ENCODE measurements at regions not wholly inside any gene's neighbourhood (a gene's known extent, or its start where the extent isn't known, plus 50 kb on each side); places are given as distances from the start of the nearest gene placed in this dataset.

- Histone ChIP-seq H3K27ac (ENCODE audit: low read depth, low read length, poor library complexity, severe bottlenecking) (no peak overlapping the region), H3K4me3 (ENCODE audit: low read depth, low read length, poor library complexity, severe bottlenecking) (no peak overlapping the region), H4K20me1 (ENCODE audit: insufficient read depth, low read length) (no peaks in the 10 kb centered on the region), H3K9me2 (ENCODE audit: insufficient read depth, low read length) (no peaks in the 10 kb centered on the region), H3K79me2 (ENCODE audit: insufficient read depth, low read depth, low read length) (no peaks in the 10 kb centered on the region), H2AFZ (ENCODE audit: low read length) (no peak overlapping the region), H3K9me3 (ENCODE audit: low read length) (no peaks in the 10 kb centered on the region), H3K4me1 (ENCODE audit: insufficient read depth, low read length, poor library complexity, severe bottlenecking) (no peaks in the 10 kb centered on the region), H3K4me2 (ENCODE audit: low read length) (no peak overlapping the region), H3K36me3 (ENCODE audit: insufficient read depth, low read length) (no peaks in the 10 kb centered on the region)
- ChIA-PET POLR2A (no interaction called here), CTCF (ENCODE audit: unreplicated experiment) (no interaction called here)
- DNase-seq (ENCODE audit: low spot score): no peak
- BruUV-seq (replicated peaks): no TSS peak
- TF ChIP-seq, protein P1, sequence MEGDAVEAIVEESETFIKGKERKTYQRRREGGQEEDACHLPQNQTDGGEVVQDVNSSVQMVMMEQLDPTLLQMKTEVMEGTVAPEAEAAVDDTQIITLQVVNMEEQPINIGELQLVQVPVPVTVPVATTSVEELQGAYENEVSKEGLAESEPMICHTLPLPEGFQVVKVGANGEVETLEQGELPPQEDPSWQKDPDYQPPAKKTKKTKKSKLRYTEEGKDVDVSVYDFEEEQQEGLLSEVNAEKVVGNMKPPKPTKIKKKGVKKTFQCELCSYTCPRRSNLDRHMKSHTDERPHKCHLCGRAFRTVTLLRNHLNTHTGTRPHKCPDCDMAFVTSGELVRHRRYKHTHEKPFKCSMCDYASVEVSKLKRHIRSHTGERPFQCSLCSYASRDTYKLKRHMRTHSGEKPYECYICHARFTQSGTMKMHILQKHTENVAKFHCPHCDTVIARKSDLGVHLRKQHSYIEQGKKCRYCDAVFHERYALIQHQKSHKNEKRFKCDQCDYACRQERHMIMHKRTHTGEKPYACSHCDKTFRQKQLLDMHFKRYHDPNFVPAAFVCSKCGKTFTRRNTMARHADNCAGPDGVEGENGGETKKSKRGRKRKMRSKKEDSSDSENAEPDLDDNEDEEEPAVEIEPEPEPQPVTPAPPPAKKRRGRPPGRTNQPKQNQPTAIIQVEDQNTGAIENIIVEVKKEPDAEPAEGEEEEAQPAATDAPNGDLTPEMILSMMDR (conservative IDR thresholded peaks at IDR 0.05; ENCODE audit: low read length): no peak
- TF ChIP-seq EZH2phosphoT487 (IDR thresholded peaks at IDR 0.05; ENCODE audit: borderline replicate concordance, low read depth, low read length): no peak
- intact Hi-C loops (cut with micrococcal nuclease; ENCODE audit: unreplicated experiment): no loop called here
These were observed 100.7 kb upstream of the KCTD3 start for GRCh38 chr1:215466361-215466760.

- ChIA-PET CTCF (ENCODE audit: unreplicated experiment) (no interaction called here), POLR2A (no interaction called here)
- Histone ChIP-seq H3K4me3 (ENCODE audit: low read depth, low read length, poor library complexity, severe bottlenecking) (no peak overlapping the region), H2AFZ (ENCODE audit: low read length) (no peak overlapping the region), H4K20me1 (ENCODE audit: insufficient read depth, low read length) (no peaks in the 10 kb centered on the region), H3K4me2 (ENCODE audit: low read length) (no peak overlapping the region), H3K4me1 (ENCODE audit: insufficient read depth, low read length, poor library complexity, severe bottlenecking) (no peaks in the 10 kb centered on the region), H3K9me2 (ENCODE audit: insufficient read depth, low read length) (no peaks in the 10 kb centered on the region), H3K27ac (ENCODE audit: low read depth, low read length, poor library complexity, severe bottlenecking) (no peak overlapping the region), H3K9me3 (ENCODE audit: low read length) (no peaks in the 10 kb centered on the region), H3K36me3 (ENCODE audit: insufficient read depth, low read length) (no peaks in the 10 kb centered on the region), H3K79me2 (ENCODE audit: insufficient read depth, low read depth, low read length) (no peaks in the 10 kb centered on the region)
- TF ChIP-seq EZH2phosphoT487 (IDR thresholded peaks at IDR 0.05; ENCODE audit: borderline replicate concordance, low read depth, low read length): no peak
- TF ChIP-seq, protein P1 (conservative IDR thresholded peaks at IDR 0.05; ENCODE audit: low read length): no peak
- no TSS peak for BruUV-seq (replicated peaks)
- intact Hi-C loops (cut with micrococcal nuclease; ENCODE audit: unreplicated experiment): no loop called here
- DNase-seq (ENCODE audit: low spot score): no peak
These were observed 95.6 kb upstream of the KCTD3 start for GRCh38 chr1:215471463-215471862.

DNA sequence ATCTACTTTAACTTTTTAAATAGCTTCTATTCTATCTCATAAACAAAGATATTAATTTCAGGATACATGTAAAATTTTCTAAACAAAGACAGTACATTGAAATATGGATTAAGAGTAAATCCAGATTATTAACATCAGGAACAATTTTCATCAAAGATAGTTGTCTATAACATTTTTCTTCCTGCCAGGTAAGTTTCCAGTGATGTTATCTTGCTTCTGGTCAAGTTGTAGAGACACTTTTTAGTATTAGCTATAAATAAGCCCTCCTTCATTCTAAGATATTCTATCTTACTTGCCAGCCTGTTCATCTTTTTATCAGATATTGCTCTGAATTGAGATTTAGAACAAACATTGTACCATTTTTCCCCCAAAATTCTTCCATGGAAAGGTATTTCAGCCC is 94.4 kb upstream of the KCTD3 start:
- Histone ChIP-seq H3K9me3 (ENCODE audit: low read length) (no peaks in the 10 kb centered on the region), H3K27ac (ENCODE audit: low read depth, low read length, poor library complexity, severe bottlenecking) (no peak overlapping the region), H4K20me1 (ENCODE audit: insufficient read depth, low read length) (no peaks in the 10 kb centered on the region), H3K79me2 (ENCODE audit: insufficient read depth, low read depth, low read length) (no peaks in the 10 kb centered on the region), H3K4me3 (ENCODE audit: low read depth, low read length, poor library complexity, severe bottlenecking) (no peak overlapping the region), H2AFZ (ENCODE audit: low read length) (no peak overlapping the region), H3K4me1 (ENCODE audit: insufficient read depth, low read length, poor library complexity, severe bottlenecking) (no peaks in the 10 kb centered on the region), H3K36me3 (ENCODE audit: insufficient read depth, low read length) (no peaks in the 10 kb centered on the region), H3K9me2 (ENCODE audit: insufficient read depth, low read length) (no peaks in the 10 kb centered on the region), H3K4me2 (ENCODE audit: low read length) (no peak overlapping the region)
- intact Hi-C loops (cut with micrococcal nuclease; ENCODE audit: unreplicated experiment): no loop called here
- no peak for TF ChIP-seq EZH2phosphoT487 (IDR thresholded peaks at IDR 0.05; ENCODE audit: borderline replicate concordance, low read depth, low read length)
- TF ChIP-seq, protein P1 (conservative IDR thresholded peaks at IDR 0.05; ENCODE audit: low read length): no peak
- no peak for DNase-seq (ENCODE audit: low spot score)
- ChIA-PET POLR2A (interaction anchor here (0.6 to 0.7 kb wide), 2 partner anchors 97 to 1357 kb away, joined by 3 to 4 read pairs; no protein-coding TSS in a partner anchor), CTCF (ENCODE audit: unreplicated experiment) (no interaction called here)
- BruUV-seq (replicated peaks): no TSS peak

Measured in OCI-LY7 (cell line).